IMR-90 (cell line): ENCODE measurements at regions not wholly inside any gene's neighbourhood (a gene's known extent, or its start where the extent isn't known, plus 50 kb on each side); places are given as distances from the start of the nearest gene placed in this dataset.
A peak's percentile ranks its signal among the peaks of the same experiment; 100 is the strongest.

Experiments used
- ATAC-seq: fragments of 200-7000 bp; cut with Tn5 transposase; 2 replicates; pipeline ENCODE4 v1.9.1; 2020; ENCODE audit warnings: low read depth, mild to moderate bottlenecking, moderate library complexity
- BruUV-seq: library from RNA; stranded (reverse); fragments of 400-500 nt; replicated peaks from 2 replicates; lab custom pipeline; 2021; lab: Mats Ljungman, UMichigan
- CTCF ChIA-PET: fragments of 300-600 bp; formaldehyde crosslinking; extraction: SDS; loops from one replicate; lab custom pipeline; 2021; ENCODE audit warnings: antibody characterized with exemption; lab: Yijun Ruan, JAX
- POLR2A ChIA-PET: fragments of 300-600 bp; sonication (Branson Sonifier 250); formaldehyde crosslinking; loops from one replicate; lab custom pipeline; 2022; ENCODE audit warnings: antibody characterized with exemption; ENCODE audit not compliant: unreplicated experiment; lab: Charles Lee
- DNase-seq: peaks from one replicate; pipeline ENCODE4 v3.0.0; 2013
- H2AFZ ChIP-seq: replicated peaks from 2 replicates; pipeline ENCODE3; 2013; ENCODE audit warnings: low read length, mild to moderate bottlenecking; ENCODE audit not compliant: poor library complexity
- H2AK5ac ChIP-seq: 2 replicates; pipeline ENCODE4 v1.6.1; 2013; ENCODE audit warnings: low read depth, low read length, inconsistent platforms
- H2AK9ac ChIP-seq: replicated peaks from 2 replicates; pipeline ENCODE3; 2013; ENCODE audit warnings: mild to moderate bottlenecking, low read depth, low read length, moderate library complexity; ENCODE audit not compliant: poor library complexity
- H2BK120ac ChIP-seq: 2 replicates; pipeline ENCODE4 v1.6.1; 2013; ENCODE audit warnings: low read depth, low read length, inconsistent platforms
- H2BK15ac ChIP-seq: 3 replicates; pipeline ENCODE4 v1.6.1; 2013; ENCODE audit warnings: low read depth, low read length, inconsistent platforms
- H2BK20ac ChIP-seq: 2 replicates; pipeline ENCODE4 v1.6.1; 2013; ENCODE audit warnings: low read depth, mild to moderate bottlenecking, inconsistent platforms, low read length, moderate library complexity
- H2BK5ac ChIP-seq: 2 replicates; pipeline ENCODE4 v1.6.1; 2013; ENCODE audit warnings: mild to moderate bottlenecking, low read depth, low read length, inconsistent platforms; ENCODE audit not compliant: poor library complexity, severe bottlenecking
- H3K14ac ChIP-seq: replicated peaks from 2 replicates; pipeline ENCODE4 v1.6.1; 2013; ENCODE audit warnings: low read depth, low read length, inconsistent platforms
- H3K18ac ChIP-seq: 2 replicates; pipeline ENCODE4 v1.6.1; 2013; ENCODE audit warnings: low read depth, low read length, control low read depth
- H3K23ac ChIP-seq: 2 replicates; pipeline ENCODE4 v1.6.1; 2013; ENCODE audit warnings: low read depth, low read length, inconsistent platforms
- H3K27ac ChIP-seq: 2 replicates; pipeline ENCODE4 v1.5.1; 2013; ENCODE audit warnings: mild to moderate bottlenecking, control low read depth, low read length; ENCODE audit not compliant: insufficient read depth
- H3K27me3 ChIP-seq: 2 replicates; pipeline ENCODE4 v1.6.1; 2013; ENCODE audit warnings: low read length; ENCODE audit not compliant: control insufficient read depth, insufficient read depth
- H3K36me3 ChIP-seq: 2 replicates; pipeline ENCODE4 v1.6.1; 2013; ENCODE audit warnings: low read length, mixed read lengths; ENCODE audit not compliant: control insufficient read depth, insufficient read depth
- H3K4ac ChIP-seq: 2 replicates; pipeline ENCODE4 v1.6.1; 2013; ENCODE audit warnings: low read depth, low read length, inconsistent platforms
- H3K4me1 ChIP-seq: 2 replicates; pipeline ENCODE4 v1.6.1; 2013; ENCODE audit warnings: low read length, mixed read lengths; ENCODE audit not compliant: control insufficient read depth, insufficient read depth
- H3K4me2 ChIP-seq: 2 replicates; pipeline ENCODE4 v1.6.1; 2013; ENCODE audit warnings: low read depth, mild to moderate bottlenecking, control low read depth, low read length, moderate library complexity
- H3K4me3 ChIP-seq: 2 replicates; pipeline ENCODE4 v1.5.1; 2013; ENCODE audit warnings: low read depth, mild to moderate bottlenecking, control low read depth, low read length, moderate library complexity; ENCODE audit not compliant: insufficient read depth
- H3K56ac ChIP-seq: 2 replicates; pipeline ENCODE4 v1.6.1; 2013; ENCODE audit warnings: low read length, inconsistent platforms; ENCODE audit not compliant: insufficient read depth; ENCODE audit errors: extremely low read depth
- H3K79me1 ChIP-seq, 2 experiments: 2 replicates each; pipeline ENCODE4 v1.6.1; 2013; ENCODE audit warnings: low read length in 2 of 2, inconsistent platforms in 1 of 2, low read depth in 1 of 2
- H3K9ac ChIP-seq: 2 replicates; pipeline ENCODE4 v1.6.1; 2013; ENCODE audit warnings: low read depth, low read length, control low read depth
- H3K9me1 ChIP-seq: 2 replicates; pipeline ENCODE4 v1.6.1; 2013; ENCODE audit warnings: low read length, inconsistent platforms; ENCODE audit not compliant: insufficient read depth
- H3K9me3 ChIP-seq: 2 replicates; pipeline ENCODE4 v1.6.1; 2013; ENCODE audit warnings: low read length; ENCODE audit not compliant: control insufficient read depth, insufficient read depth
- H4K20me1 ChIP-seq: 2 replicates; pipeline ENCODE4 v1.6.1; 2013; ENCODE audit warnings: low read length, inconsistent platforms; ENCODE audit not compliant: insufficient read depth
- H4K5ac ChIP-seq: 2 replicates; pipeline ENCODE4 v1.6.1; 2013; ENCODE audit warnings: mild to moderate bottlenecking, low read depth, low read length, control low read depth
- H4K8ac ChIP-seq, 2 experiments: 2 replicates each; pipeline ENCODE4 v1.6.1; 2013; ENCODE audit warnings: low read depth in 2 of 2, low read length in 2 of 2, control low read depth in 1 of 2, inconsistent platforms in 1 of 2
- H4K91ac ChIP-seq: 2 replicates; pipeline ENCODE4 v1.6.1; 2013; ENCODE audit warnings: low read depth, low read length, inconsistent platforms; ENCODE audit not compliant: insufficient read depth
- CEBPB ChIP-seq: IDR thresholded peaks from 2 replicates; pipeline ENCODE4 v1.6.1; 2012; ENCODE audit warnings: low read depth, low read length, improper control_type of control experiment
- CHD1 ChIP-seq: IDR thresholded peaks from 2 replicates; pipeline ENCODE4 v1.6.1; 2012; ENCODE audit warnings: low read depth, low read length, improper control_type of control experiment
- ELK1 ChIP-seq: fragments of 150-350 bp; IDR thresholded peaks from 2 replicates; pipeline ENCODE4 v1.6.1; 2016; ENCODE audit warnings: low read depth, mild to moderate bottlenecking, low read length, moderate library complexity, borderline replicate concordance
- FOS ChIP-seq: fragments of 150-350 bp; IDR thresholded peaks from 2 replicates; pipeline ENCODE4 v1.6.1; 2016; ENCODE audit warnings: low read depth, low read length
- MAZ ChIP-seq: IDR thresholded peaks from 2 replicates; pipeline ENCODE4 v1.6.1; 2012; ENCODE audit warnings: low read depth, mild to moderate bottlenecking, low read length, improper control_type of control experiment, moderate library complexity, borderline replicate concordance
- MXI1 ChIP-seq: IDR thresholded peaks from 2 replicates; pipeline ENCODE4 v1.6.1; 2012; ENCODE audit warnings: low read depth, mild to moderate bottlenecking, low read length, moderate library complexity, borderline replicate concordance
- POLR2A ChIP-seq: IDR thresholded peaks from 2 replicates; pipeline ENCODE4 v1.6.1; 2012; ENCODE audit warnings: mild to moderate bottlenecking, low read depth, low read length
- RAD21 ChIP-seq: IDR thresholded peaks from 2 replicates; pipeline ENCODE4 v1.6.1; 2012; ENCODE audit warnings: low read length, improper control_type of control experiment
- RFX5 ChIP-seq: IDR thresholded peaks from 2 replicates; pipeline ENCODE4 v1.8.0; 2012; ENCODE audit warnings: low read depth, mild to moderate bottlenecking, low read length, moderate library complexity
- SMC3 ChIP-seq: fragments of 150-350 bp; IDR thresholded peaks from 2 replicates; pipeline ENCODE4 v1.6.1; 2016; ENCODE audit warnings: low read depth, mild to moderate bottlenecking, antibody characterized with exemption, low read length, moderate library complexity
- USF2 ChIP-seq: fragments of 150-350 bp; IDR thresholded peaks from 2 replicates; pipeline ENCODE4 v1.6.1; 2017; ENCODE audit warnings: mild to moderate bottlenecking, antibody characterized with exemption, low read length, low read depth
- WGBS, 2 experiments: methylation state at CpG; one replicate each; pipeline versions ENCODE4 v1.1.5 to v1.1.7; 2013; ENCODE audit warnings: missing lambda C conversion rate in 2 of 2; ENCODE audit not compliant: insufficient read length in 1 of 2; ENCODE audit errors: extremely low coverage in 2 of 2; 5-methylcytosine and 5-hydroxymethylcytosine counted together
- dilution Hi-C: fragments of 300-500 bp; cut with HindIII; formaldehyde crosslinking; loops from one replicate; pipeline ENCODE4 v1.14.3; 2018; ENCODE audit warnings: low sequenced_read_pairs; ENCODE audit not compliant: unreplicated experiment
- in situ Hi-C: fragments of 300-500 bp; cut with MboI; formaldehyde crosslinking; loops from 3 replicates; pipeline ENCODE4 v1.14.3; 2019; ENCODE audit warnings: low sequenced_read_pairs, inconsistent platforms, mixed read lengths
- intact Hi-C: fragments of 100-400 bp; cut with micrococcal nuclease; formaldehyde crosslinking; loops from 2 replicates; pipeline ENCODE4 v1.10.0; 2022

- H3K14ac ChIP-seq, result no peak overlapping the region
- no peak overlapping the region for H3K4me2 ChIP-seq
- H2BK120ac ChIP-seq, result no peak overlapping the region
- H2AFZ ChIP-seq, result peak overlapping the region; percentile 58
- H3K56ac ChIP-seq, result no peak overlapping the region
- no peak overlapping the region for H2BK20ac ChIP-seq
- H4K20me1 ChIP-seq, result no peaks in the 10 kb centered on the region
- DNase-seq (no peak), ATAC-seq (no peak)
- no peaks in the 10 kb centered on the region for H3K36me3 ChIP-seq
- H2BK5ac ChIP-seq, result no peak overlapping the region
- H3K9me3 ChIP-seq, result no peaks in the 10 kb centered on the region
- no peak overlapping the region for H3K27ac ChIP-seq
- no peak overlapping the region for H3K9ac ChIP-seq
- intact Hi-C loops (no loop called here), dilution Hi-C loops (no loop called here), in situ Hi-C loops (no loop called here)
- H4K5ac ChIP-seq, result no peak overlapping the region
- no peak overlapping the region for H3K4me3 ChIP-seq
- H2BK15ac ChIP-seq, result no peak overlapping the region
- H3K4ac ChIP-seq, result no peak overlapping the region
- WGBS, 2 experiments, result 40% methylated on average over 1 of the region's 12 CpGs; no CpG with 5 or more reads in 1 of the 2 experiments
- H3K79me1 ChIP-seq, result no peaks in the 10 kb centered on the region
- no peak overlapping the region for H4K8ac ChIP-seq
- TF ChIP-seq RFX5, result no peak
- TF ChIP-seq RAD21, result no peak
- no peak for TF ChIP-seq CEBPB
- TF ChIP-seq MAZ, result no peak
- no peak for TF ChIP-seq FOS
- no peak for TF ChIP-seq MXI1
- no peak for TF ChIP-seq ELK1
- no peak for TF ChIP-seq SMC3
- TF ChIP-seq USF2, result no peak
- TF ChIP-seq POLR2A, result no peak
- no peak for TF ChIP-seq CHD1
- H3K27me3 ChIP-seq, result no peaks in the 10 kb centered on the region
- H2AK9ac ChIP-seq, result no peak overlapping the region
- ChIA-PET POLR2A (interaction anchor here (0.7 kb wide), 1 partner anchor 252 kb away, joined by 5 read pairs; no protein-coding TSS in a partner anchor), CTCF (no interaction called here)
- no peak overlapping the region; the same call in 1 of the 2 replicates for H3K23ac ChIP-seq
- H3K4me1 ChIP-seq, result no peaks in the 10 kb centered on the region
- no peaks in the 10 kb centered on the region for H3K9me1 ChIP-seq
- no TSS peak for BruUV-seq
- H2AK5ac ChIP-seq, result no peak overlapping the region
- H3K18ac ChIP-seq, result no peak overlapping the region
- no peak overlapping the region for H4K91ac ChIP-seq
Observed at GRCh38 chr2:216949700-216950413, 90.0 kb upstream of the TNP1 start.
